Neural crest cell (in vitro differentiated cells): ENCODE measurements at regions not wholly inside any gene's neighbourhood (a gene's known extent, or its start where the extent isn't known, plus 50 kb on each side); places are given as distances from the start of the nearest gene placed in this dataset.
A peak's percentile ranks its signal among the peaks of the same experiment; 100 is the strongest.
"Not testable (repeated sequence)": the region's sequence is repeated elsewhere in the genome, so short reads cannot be mapped to it uniquely, and the experiment has no call there.

Source experiments
- DNase-seq: peaks from one replicate; pipeline ENCODE4 v3.0.0; 2021; ENCODE audit warnings: low read depth, mixed read lengths, low spot score
- H3K27ac Mint-ChIP-seq: one replicate; pipeline ENCODE4 v1.8.0; 2021; ENCODE audit warnings: mild to moderate bottlenecking, mixed read lengths; ENCODE audit not compliant: unreplicated experiment
- H3K27me3 Mint-ChIP-seq: 2 replicates; pipeline ENCODE4 v1.8.0; 2021; ENCODE audit warnings: low read depth, mild to moderate bottlenecking, mixed read lengths
- H3K36me3 Mint-ChIP-seq: 2 replicates; pipeline ENCODE4 v1.8.0; 2021; ENCODE audit warnings: low read depth, mild to moderate bottlenecking, mixed read lengths
- H3K4me1 Mint-ChIP-seq: 2 replicates; pipeline ENCODE4 v1.8.0; 2021; ENCODE audit warnings: mixed read lengths
- H3K4me3 Mint-ChIP-seq: one replicate; pipeline ENCODE4 v1.8.0; 2021; ENCODE audit warnings: mild to moderate bottlenecking, mixed read lengths
- H3K9me3 Mint-ChIP-seq: 2 replicates; pipeline ENCODE4 v1.8.0; 2021; ENCODE audit warnings: mixed read lengths
- TF ChIP-seq, protein P1 (sequence below): fragments of 200-600 bp; sonication (generic); conservative IDR thresholded peaks from 2 replicates; pipeline ENCODE4 v1.5.0; 2021; ENCODE audit warnings: antibody characterized with exemption, mild to moderate bottlenecking

DNA sequence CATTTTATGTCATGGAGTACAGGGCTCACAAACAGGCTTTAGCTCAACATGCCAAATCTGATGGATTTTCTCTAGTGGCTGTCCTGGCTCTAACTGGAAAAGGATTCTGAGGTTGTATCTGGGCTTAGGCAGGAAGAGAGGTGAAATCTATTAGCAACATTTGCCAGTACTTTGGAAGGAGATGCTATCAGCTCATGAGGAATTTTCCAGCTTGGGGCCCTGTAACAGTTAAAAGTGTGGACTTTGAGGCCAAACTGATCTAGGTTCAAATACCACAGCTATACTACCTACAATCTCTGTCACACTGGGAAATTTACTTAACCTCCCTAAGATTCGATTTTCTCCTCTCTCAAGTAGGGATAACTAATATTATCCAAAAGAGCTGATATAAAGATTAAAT is 119.0 kb upstream of the HCCS start:
- Mint-ChIP-seq H3K27me3 (no peaks in the 10 kb centered on the region), H3K4me1 (peaks cover 15% of the 10 kb centered on the region), H3K27ac (no peak overlapping the region), H3K9me3 (peaks cover 14% of the 10 kb centered on the region), H3K36me3 (no peaks in the 10 kb centered on the region), H3K4me3 (no peak overlapping the region)
- DNase-seq: no peak
- TF ChIP-seq, protein P1, sequence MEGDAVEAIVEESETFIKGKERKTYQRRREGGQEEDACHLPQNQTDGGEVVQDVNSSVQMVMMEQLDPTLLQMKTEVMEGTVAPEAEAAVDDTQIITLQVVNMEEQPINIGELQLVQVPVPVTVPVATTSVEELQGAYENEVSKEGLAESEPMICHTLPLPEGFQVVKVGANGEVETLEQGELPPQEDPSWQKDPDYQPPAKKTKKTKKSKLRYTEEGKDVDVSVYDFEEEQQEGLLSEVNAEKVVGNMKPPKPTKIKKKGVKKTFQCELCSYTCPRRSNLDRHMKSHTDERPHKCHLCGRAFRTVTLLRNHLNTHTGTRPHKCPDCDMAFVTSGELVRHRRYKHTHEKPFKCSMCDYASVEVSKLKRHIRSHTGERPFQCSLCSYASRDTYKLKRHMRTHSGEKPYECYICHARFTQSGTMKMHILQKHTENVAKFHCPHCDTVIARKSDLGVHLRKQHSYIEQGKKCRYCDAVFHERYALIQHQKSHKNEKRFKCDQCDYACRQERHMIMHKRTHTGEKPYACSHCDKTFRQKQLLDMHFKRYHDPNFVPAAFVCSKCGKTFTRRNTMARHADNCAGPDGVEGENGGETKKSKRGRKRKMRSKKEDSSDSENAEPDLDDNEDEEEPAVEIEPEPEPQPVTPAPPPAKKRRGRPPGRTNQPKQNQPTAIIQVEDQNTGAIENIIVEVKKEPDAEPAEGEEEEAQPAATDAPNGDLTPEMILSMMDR: no peak

DNA sequence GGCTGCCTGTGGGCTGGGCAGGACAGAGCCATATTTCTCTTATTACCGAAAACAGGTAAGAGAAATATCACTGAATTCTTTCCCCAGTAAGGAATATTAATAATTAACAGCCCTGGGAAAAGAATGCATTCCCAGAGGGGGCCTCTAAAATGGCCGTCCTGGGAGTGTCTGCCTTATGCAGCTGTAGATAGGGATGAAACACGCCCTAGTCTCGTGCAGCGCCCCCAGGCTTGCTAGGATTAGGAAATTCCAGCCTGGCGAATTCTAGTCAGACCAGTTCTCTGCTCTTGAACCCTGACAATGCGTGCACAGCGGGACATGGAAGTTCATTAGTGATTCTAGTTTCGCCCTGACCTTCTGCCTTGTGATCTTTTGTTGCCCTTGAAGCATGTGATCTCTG is 104.1 kb upstream of the HCCS start:
- not testable (repeated sequence) for H3K27ac Mint-ChIP-seq, H3K4me1 Mint-ChIP-seq, H3K27me3 Mint-ChIP-seq, DNase-seq, H3K36me3 Mint-ChIP-seq
- Mint-ChIP-seq H3K9me3 (peaks cover 26% of the 10 kb centered on the region), H3K4me3 (peak overlapping the region; percentile 18)

DNA sequence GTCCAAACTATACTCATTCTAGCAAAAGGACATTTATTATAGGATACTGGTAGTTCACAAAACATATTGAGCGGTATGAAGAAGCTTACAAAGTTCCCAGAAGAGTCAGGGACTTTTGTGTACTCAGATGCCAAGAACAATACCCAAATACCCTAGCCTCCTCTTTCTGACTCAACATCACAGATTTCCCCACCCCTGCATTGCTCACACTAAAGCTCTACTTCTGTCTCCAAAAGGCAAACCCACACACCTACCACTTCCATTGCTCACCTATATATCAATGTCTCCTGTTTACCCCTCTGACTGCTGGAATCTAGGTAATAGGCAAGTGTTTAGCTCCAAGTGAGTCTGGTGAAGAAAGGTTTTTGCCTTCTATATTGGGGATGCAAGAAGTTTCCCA is 100.7 kb upstream of the HCCS start:
- DNase-seq: no peak
- H3K4me1 Mint-ChIP-seq: peaks cover 4% of the 10 kb centered on the region
- H3K27me3 Mint-ChIP-seq: no peaks in the 10 kb centered on the region
- H3K4me3 Mint-ChIP-seq: no peak overlapping the region
- H3K27ac Mint-ChIP-seq: no peak overlapping the region
- TF ChIP-seq, protein P1: no peak
- H3K9me3 Mint-ChIP-seq: peaks cover 24% of the 10 kb centered on the region
- peaks cover 10% of the 10 kb centered on the region for H3K36me3 Mint-ChIP-seq

DNA sequence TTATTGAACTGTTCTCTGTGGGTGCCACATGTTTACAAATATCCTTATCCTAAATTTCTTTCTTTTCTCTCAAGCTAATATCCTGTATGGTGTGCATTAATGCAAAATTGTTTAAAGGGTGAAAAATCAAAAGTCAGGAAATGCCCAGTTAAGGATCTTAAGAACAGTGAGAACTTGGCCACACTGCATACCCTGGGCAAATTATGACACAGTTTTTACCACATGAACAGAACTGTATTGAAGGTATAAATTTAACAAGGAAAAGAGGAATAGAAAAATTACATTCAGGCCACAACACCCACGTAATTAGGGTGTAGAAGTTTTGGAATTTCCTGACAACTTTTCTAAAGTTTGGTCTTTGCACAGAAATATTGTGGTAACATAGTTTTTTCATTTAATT is 94.4 kb upstream of the HCCS start:
- Mint-ChIP-seq H3K9me3 (peaks cover 7% of the 10 kb centered on the region), H3K4me3 (no peak overlapping the region), H3K4me1 (no peaks in the 10 kb centered on the region), H3K27ac (no peak overlapping the region), H3K27me3 (no peaks in the 10 kb centered on the region), H3K36me3 (peaks cover 6% of the 10 kb centered on the region)
- DNase-seq: no peak
- TF ChIP-seq, protein P1: no peak

DNA sequence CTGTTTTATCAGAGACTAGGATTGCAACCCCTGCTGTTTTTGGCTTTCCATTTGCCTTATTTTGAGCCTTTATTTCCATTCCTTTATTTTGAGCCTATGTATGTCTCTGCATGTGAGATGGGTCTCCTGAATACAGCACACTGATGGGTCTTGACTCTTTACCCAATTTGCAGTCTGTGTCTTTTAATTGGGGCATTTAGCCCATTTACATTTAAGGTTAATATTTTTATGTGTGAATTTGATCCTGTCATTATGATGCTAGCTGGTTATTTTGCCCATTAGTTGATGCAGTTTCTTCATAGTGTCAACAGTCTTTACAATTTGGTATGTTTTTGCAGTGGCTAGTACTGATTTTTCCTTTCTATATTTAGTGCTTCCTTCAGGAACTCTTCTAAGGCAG is 88.5 kb upstream of the HCCS start:
- not testable (repeated sequence) for H3K27me3 Mint-ChIP-seq, DNase-seq, H3K27ac Mint-ChIP-seq, H3K4me1 Mint-ChIP-seq, H3K4me3 Mint-ChIP-seq
- H3K9me3 Mint-ChIP-seq: peaks cover 14% of the 10 kb centered on the region
- peaks cover 14% of the 10 kb centered on the region for H3K36me3 Mint-ChIP-seq

DNA sequence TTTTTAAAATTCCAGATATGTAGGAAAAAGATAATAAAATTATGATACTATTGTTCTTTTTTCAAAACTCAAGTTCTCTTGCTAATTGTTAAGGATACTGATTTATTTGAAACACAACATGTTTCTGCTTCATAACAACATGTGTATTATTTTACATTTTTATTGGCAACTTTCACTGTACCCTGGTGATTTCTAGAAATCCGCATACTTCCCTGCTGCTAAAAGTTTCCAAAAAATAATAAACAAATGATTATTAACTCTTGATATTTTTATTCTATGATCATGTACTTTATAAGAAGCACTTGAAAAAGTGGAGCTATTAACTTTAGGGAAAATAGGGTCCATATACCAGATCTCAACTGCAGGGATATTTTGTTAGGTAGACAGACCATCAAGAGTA is 71.2 kb upstream of the HCCS start:
- TF ChIP-seq, protein P1: no peak
- Mint-ChIP-seq H3K27me3 (no peaks in the 10 kb centered on the region), H3K27ac (no peak overlapping the region), H3K4me3 (no peak overlapping the region), H3K4me1 (no peaks in the 10 kb centered on the region), H3K9me3 (peaks cover 13% of the 10 kb centered on the region), H3K36me3 (peaks cover 4% of the 10 kb centered on the region)
- DNase-seq: no peak

DNA sequence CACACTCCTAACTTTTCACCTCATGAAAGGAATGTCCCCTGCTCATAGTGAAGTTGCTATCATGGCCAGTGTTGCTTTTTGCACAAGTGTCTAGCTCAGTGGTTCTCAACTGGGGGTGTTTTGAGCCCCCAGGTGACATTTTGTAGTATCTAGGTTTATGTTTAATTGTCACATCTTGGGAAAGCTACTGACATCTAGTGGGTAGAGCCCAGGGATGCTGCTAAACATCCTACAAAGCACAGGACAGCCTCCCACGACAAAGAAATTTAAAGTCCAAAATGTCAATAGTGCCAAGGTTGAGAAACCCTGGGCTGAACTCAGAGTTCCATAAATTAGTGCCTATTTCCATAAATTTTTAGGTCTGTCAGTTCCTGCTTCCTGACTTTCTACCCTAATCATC is 70.7 kb upstream of the HCCS start:
- H3K27me3 Mint-ChIP-seq: no peaks in the 10 kb centered on the region
- peaks cover 13% of the 10 kb centered on the region for H3K9me3 Mint-ChIP-seq
- H3K36me3 Mint-ChIP-seq: peaks cover 4% of the 10 kb centered on the region
- H3K4me1 Mint-ChIP-seq: no peaks in the 10 kb centered on the region
- no peak overlapping the region for H3K27ac Mint-ChIP-seq
- no peak for DNase-seq
- H3K4me3 Mint-ChIP-seq: no peak overlapping the region
- TF ChIP-seq, protein P1: no peak
